Lung (tissue), 11 donors: ENCODE measurements at regions not wholly inside any gene's neighbourhood (a gene's known extent, or its start where the extent isn't known, plus 50 kb on each side); places are given as distances from the start of the nearest gene placed in this dataset.

Experiments
- ATAC-seq: fragments of 200-7000 bp; cut with Tn5 transposase; one replicate; pipeline ENCODE4 v1.9.1; 2020; ENCODE audit warnings: moderate number of reproducible peaks; ENCODE audit not compliant: insufficient read depth, low FRiP score
- DNase-seq, 3 donors: peaks; one replicate each; pipeline ENCODE4 v3.0.0-alpha.2; 2013 to 2017
- H3K27ac ChIP-seq, 2 donors: one replicate each; pipeline ENCODE4 v1.5.1; 2013; ENCODE audit warnings: mild to moderate bottlenecking in 2 of 2, moderate library complexity in 2 of 2, control low read depth in 1 of 2, inconsistent platforms in 1 of 2, low read depth in 1 of 2, low read length in 1 of 2
- H3K27me3 ChIP-seq, 3 donors: one replicate each; pipeline ENCODE4 v1.5.1; 2013; ENCODE audit warnings: low read length in 2 of 3; ENCODE audit not compliant: control insufficient read depth in 3 of 3, insufficient read depth in 3 of 3
- H3K36me3 ChIP-seq, 4 donors: one replicate each; pipeline ENCODE4 v1.5.1; 2013; ENCODE audit warnings: low read length in 4 of 4, mild to moderate bottlenecking in 1 of 4, moderate library complexity in 1 of 4; ENCODE audit not compliant: control insufficient read depth in 4 of 4, insufficient read depth in 4 of 4
- H3K4me1 ChIP-seq, 5 donors: one replicate each; pipeline ENCODE4 v1.5.1; 2013; ENCODE audit warnings: low read length in 5 of 5, mild to moderate bottlenecking in 2 of 5, moderate library complexity in 1 of 5; ENCODE audit not compliant: control insufficient read depth in 5 of 5, insufficient read depth in 5 of 5
- H3K4me3 ChIP-seq: one replicate; pipeline ENCODE4 v1.5.1; 2013; ENCODE audit warnings: mild to moderate bottlenecking, control low read depth, moderate library complexity
- H3K9ac ChIP-seq, 2 donors: one replicate each; pipeline ENCODE4 v1.5.1; 2013; ENCODE audit warnings: low read length in 2 of 2, control low read depth in 1 of 2; ENCODE audit not compliant: insufficient read depth in 1 of 2
- H3K9me3 ChIP-seq, 4 donors: one replicate each; pipeline ENCODE4 v1.5.1; 2013; ENCODE audit warnings: low read length in 3 of 4, mild to moderate bottlenecking in 1 of 4, moderate library complexity in 1 of 4; ENCODE audit not compliant: control insufficient read depth in 4 of 4, insufficient read depth in 3 of 4
- CTCF ChIP-seq: IDR thresholded peaks from 2 replicates; pipeline ENCODE4 v1.5.1; 2012; ENCODE audit warnings: mild to moderate bottlenecking; ENCODE audit errors: control extremely low read depth, extremely low read depth
- WGBS, 2 donors: extraction: QIAGEN DNeasy Blood & Tissue Kit; methylation state at CpG; one replicate each; pipeline ENCODE4 v1.1.7; 2013; 5-methylcytosine and 5-hydroxymethylcytosine counted together
- donor health status: control.
- donor health status: control.
- donor health status: Bipolar disorder and iron deficiency.
- donor health status: healthy.
- donor health status: DM: yes; HTN: yes; CAD: no.

- no peaks in the 10 kb centered on the region for H3K36me3 ChIP-seq
- peaks cover 0 to 7% (median 4%) of the 10 kb centered on the region in 4 donors for H3K9me3 ChIP-seq
- H3K4me1 ChIP-seq: no peaks in the 10 kb centered on the region
- ATAC-seq (no peak), DNase-seq (no peak)
- WGBS, 2 donors: 74 to 89% methylated on average over 3 of the region's 3 CpGs
- no peaks in the 10 kb centered on the region for H3K27me3 ChIP-seq
- TF ChIP-seq CTCF: no peak
- no peak overlapping the region for H3K27ac ChIP-seq
- H3K4me3 ChIP-seq: no peak overlapping the region
- H3K9ac ChIP-seq: no peak overlapping the region
These were observed 128.1 kb upstream of the RXFP2 start for GRCh38 chr13:31611214-31611613.

GRCh38 chr13:31614073-31614472 lies 125.3 kb upstream of the RXFP2 start:
- TF ChIP-seq CTCF: no peak

GRCh38 chr13:31614704-31615103 lies 124.6 kb upstream of the RXFP2 start:
- no peaks in the 10 kb centered on the region for H3K27me3 ChIP-seq

More at GRCh38 chr13:31614073-31614472, 125.3 kb upstream of the RXFP2 start:
- H3K4me3 ChIP-seq: no peak overlapping the region
- no peak overlapping the region for H3K27ac ChIP-seq
- ATAC-seq: no peak
- no peak overlapping the region for H3K9ac ChIP-seq
- WGBS, 2 donors: 94 to 98% methylated on average over 3 of the region's 3 CpGs
- no peaks in the 10 kb centered on the region for H3K27me3 ChIP-seq
- no peaks in the 10 kb centered on the region for H3K4me1 ChIP-seq
- H3K9me3 ChIP-seq: peaks cover 0 to 10% (median 4%) of the 10 kb centered on the region in 4 donors
- no peak for DNase-seq
- H3K36me3 ChIP-seq: no peaks in the 10 kb centered on the region

More at GRCh38 chr13:31614704-31615103, 124.6 kb upstream of the RXFP2 start:
- Histone ChIP-seq H3K36me3 (no peaks in the 10 kb centered on the region), H3K9ac (no peak overlapping the region), H3K27ac (no peak overlapping the region), H3K9me3 (peaks cover 0 to 10% (median 4%) of the 10 kb centered on the region in 4 donors), H3K4me1 (no peaks in the 10 kb centered on the region), H3K4me3 (no peak overlapping the region)
- DNase-seq (no peak), ATAC-seq (no peak)
- no peak for TF ChIP-seq CTCF
- 89% methylated on average over 1 of the region's 1 CpG for WGBS, 2 donors
